HG03439 (cell line): ENCODE measurements at regions not wholly inside any gene's neighbourhood (a gene's known extent, or its start where the extent isn't known, plus 50 kb on each side); places are given as distances from the start of the nearest gene placed in this dataset.
"Not testable (repeated sequence)": the region's sequence is repeated elsewhere in the genome, so short reads cannot be mapped to it uniquely, and the experiment has no call there.

Experiments used
- ATAC-seq: cut with Tn5 transposase; IDR thresholded peaks from one replicate; pipeline ENCODE4 v1.9.1; 2021; ENCODE audit warnings: mild to moderate bottlenecking, moderate library complexity; ENCODE audit not compliant: unreplicated experiment

GRCh38 chrX:30008031-30008430, 207.3 kb upstream of the MAGEB2 start:
- no peak for ATAC-seq

DNA sequence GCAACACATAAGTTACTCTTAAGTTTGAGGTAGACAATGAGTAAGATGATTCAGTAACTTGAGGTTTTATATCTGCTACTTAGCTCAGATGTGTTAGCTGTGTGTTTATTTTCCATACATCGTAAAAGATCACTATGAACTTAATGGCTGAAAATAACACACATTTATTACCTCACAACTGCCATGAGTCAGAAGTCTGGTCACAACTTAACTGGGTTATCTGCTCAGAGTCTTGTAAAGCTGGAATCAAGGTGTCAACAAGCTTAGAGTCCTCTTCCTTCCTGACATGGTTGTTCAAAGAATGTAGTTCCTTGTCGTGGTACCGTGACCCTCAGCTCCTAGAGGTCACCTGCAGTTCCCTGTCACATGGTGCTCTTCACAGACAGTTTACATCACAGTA, 204.9 kb upstream of the MAGEB2 start:
- ATAC-seq = no peak

DNA sequence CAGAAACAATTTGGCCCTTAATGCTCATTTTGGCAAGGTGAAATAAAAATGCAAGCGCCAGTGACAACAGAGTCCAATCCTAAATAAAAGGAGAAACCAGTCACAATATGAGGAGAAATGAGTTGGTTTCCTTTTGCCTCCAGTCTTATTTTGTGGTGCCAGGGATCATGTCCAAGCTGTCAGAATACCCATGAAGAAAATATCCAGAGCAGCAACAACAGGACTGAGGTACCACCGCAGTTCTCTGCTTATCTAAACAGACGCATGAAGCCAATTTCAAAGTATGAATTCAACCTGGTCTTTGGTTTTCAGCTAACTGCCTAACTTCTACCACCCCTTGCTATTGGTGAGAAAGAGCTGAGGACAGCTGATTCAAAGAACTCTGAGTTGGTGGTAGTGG, 199.9 kb upstream of the MAGEB2 start:
- ATAC-seq = no peak

- no peak for ATAC-seq
Observed at GRCh38 chrX:30027636-30028035, 187.7 kb upstream of the MAGEB2 start.

GRCh38 chrX:30036406-30036805, 179.0 kb upstream of the MAGEB2 start:
- ATAC-seq = not testable (repeated sequence)

DNA sequence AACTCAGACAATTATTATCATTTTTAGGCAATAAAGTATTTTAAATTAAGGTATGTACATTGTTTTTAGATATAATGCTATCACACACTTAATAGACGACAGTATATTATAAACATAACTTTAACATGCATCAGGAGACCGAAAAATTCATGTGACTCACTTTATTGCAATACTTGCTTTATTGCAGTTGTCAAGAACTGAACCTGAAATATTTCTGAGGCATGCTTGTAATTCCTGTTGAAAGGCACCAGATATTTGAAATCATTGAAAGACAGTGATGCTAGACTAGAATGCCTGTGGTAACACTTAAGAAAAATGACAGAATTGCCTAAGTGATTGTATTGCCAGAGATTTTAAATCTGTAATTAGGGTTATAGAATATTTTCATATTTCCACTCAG, 175.6 kb upstream of the MAGEB2 start:
- ATAC-seq = no peak

GRCh38 chrX:30060718-30061117, 154.6 kb upstream of the MAGEB2 start:
- ATAC-seq = no peak

GRCh38 chrX:30065226-30065625, 150.1 kb upstream of the MAGEB2 start:
- no peak for ATAC-seq

DNA sequence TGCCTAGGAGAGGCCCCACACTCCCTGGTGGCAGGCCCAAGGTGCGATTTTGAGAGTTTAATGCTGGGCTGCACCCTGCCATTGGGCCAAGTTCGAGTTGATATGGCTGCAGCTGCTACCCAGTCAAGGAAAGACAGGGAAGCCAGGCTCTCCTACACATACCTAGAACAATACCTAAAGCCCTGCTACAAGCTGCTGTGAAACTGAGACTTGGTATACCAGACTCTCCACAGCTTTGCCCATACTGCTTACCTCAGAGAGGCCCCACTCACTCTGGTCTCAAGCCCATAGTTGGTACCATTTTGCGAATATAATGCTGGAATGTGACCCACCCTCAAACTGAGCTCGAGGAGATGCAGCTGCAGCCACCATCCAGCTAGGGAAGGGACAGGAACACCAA, 147.7 kb upstream of the MAGEB2 start:
- no peak for ATAC-seq

DNA sequence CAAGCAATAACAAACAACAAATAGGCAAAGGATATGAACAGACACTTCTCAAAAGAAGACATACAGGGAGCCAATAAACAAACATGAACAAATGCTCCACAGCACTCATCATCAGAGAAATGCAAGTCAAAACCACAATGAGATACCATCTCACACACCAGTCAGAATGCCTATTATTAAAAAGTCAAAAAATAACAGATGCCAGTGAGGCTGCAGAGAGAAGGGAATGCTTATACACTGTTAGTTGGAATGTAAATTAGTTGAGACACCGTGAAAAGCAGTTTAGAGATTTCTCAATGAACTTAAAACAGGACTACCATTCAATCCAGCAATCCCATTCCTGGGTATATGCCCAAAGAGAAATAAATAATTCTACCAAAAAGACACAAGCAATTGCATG, 129.8 kb upstream of the MAGEB2 start:
- no peak for ATAC-seq

DNA sequence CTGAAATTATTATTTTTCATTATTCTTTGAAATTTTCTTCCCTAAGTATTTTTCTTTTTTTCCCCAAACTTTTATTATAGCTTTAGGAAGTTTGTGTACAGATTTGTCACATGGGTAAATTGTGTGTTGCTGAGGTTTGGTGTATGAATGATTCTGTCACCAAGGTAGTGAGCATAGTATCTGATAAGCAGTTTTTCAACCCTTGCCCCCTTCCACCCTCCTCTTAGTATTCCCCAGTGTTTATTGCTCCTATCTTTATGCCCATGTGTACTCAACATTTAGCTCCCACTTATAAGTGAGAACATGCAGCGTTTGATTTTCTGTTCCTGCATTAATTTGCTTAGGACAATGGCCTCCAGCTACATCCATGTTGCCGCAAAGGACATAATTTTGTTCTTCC, 103.9 kb upstream of the MAGEB2 start:
- no peak for ATAC-seq

- ATAC-seq = peak; percentile 66
Observed at GRCh38 chrX:30141966-30142365, 73.4 kb upstream of the MAGEB2 start.

GRCh38 chrX:30144221-30144620, 71.1 kb upstream of the MAGEB2 start:
- ATAC-seq = no peak

GRCh38 chrX:30144971-30145731, 70.2 kb upstream of the MAGEB2 start:
- no peak for ATAC-seq

DNA sequence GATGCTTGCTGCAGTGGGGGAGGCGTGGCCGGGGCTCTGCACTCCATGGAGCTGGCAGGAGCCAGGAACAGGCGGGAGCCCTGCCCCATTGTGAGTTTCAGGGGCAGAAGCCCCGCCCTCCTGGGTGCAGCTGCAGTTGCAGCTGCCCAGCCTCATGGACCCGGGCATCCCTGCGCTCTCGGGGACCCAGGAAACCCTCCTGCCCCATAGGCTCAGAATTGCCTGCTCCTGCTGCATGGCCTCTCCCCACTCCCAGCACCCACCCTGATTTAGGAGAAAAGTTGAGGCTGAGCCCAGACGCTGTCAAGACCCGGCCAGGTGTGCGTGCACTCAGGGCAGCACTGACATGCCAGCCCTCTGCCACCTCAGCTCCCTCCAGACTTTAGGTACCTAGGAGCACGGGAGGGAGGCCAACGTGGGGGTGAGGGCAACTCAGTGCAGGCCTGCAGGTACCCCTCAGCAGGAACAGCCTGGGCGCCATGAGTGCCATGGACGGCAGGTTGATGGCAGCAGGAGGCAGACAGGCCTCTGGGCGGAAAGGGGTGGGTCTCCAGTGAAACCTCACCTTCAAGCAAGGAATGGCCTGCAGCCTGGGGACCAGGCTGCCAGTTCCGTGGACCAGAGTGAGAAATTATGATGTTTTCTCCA, 67.2 kb upstream of the MAGEB2 start:
- no peak for ATAC-seq

DNA sequence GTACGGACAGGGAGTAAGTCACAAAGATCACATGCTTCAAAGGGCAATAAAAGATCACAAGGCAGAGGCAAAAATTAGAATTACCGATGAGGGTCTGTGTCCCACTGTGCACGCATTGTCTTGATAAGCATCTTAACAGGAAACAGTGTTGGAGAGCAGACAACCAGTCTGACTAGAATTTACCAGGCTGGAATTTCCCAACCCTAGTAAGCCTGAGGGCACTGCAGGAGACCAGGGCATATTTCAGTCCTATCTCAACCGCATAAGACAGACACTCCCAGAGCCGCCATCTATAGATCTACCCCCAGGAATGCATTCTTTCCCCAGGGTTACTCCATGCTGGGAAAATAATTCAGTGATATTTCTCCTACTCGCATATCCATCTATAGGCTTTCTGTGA, 66.2 kb upstream of the MAGEB2 start:
- not testable (repeated sequence) for ATAC-seq

GRCh38 chrX:30150196-30150895, 65.0 kb upstream of the MAGEB2 start:
- ATAC-seq = no peak

DNA sequence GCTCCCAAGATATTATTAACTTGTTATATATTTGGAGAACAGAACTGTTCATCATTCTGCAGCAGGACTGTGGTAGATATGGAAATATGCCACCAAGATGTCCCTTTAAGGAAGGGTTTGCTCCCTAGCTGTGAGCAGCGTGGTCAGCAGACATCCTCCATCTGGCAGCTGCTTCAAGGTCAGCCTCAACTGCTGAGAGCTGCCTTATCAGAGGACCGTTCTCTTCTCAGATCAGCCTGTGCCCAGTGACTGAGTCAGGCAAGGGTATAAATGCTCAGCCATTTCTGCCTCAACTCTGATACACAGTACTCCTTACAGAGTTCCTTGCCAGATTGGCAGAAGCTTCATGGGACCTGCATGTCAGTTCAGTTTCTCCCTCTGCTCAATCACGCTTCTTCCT, 63.4 kb upstream of the MAGEB2 start:
- no peak for ATAC-seq

- ATAC-seq = no peak
Observed at GRCh38 chrX:30153175-30153880, 62.0 kb upstream of the MAGEB2 start.

DNA sequence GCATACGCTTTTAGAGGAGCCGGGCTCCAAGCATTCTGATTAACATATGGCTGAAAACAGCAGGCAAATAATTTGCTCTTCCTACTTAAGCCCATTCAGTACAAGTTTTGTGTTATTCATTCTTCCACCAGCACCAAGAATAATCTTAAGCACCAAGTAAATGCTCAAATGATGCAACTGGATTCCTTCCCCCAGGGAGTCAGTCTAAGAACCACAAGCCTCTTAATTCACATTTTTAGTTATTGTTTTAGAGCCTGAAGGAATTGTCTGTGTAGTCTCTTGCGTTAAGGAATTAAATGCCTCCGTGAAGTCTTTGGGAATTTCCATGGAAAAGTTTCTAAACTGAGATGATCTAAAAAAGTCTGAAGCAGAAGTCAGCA, 61.5 kb upstream of the MAGEB2 start:
- ATAC-seq = no peak

- ATAC-seq = no peak
Observed at GRCh38 chrX:30156009-30156408, 59.4 kb upstream of the MAGEB2 start.
